EL (cell line): ENCODE measurements at regions not wholly inside any gene's neighbourhood (a gene's known extent, or its start where the extent isn't known, plus 50 kb on each side); places are given as distances from the start of the nearest gene placed in this dataset.
"Not testable (repeated sequence)": the region's sequence is repeated elsewhere in the genome, so short reads cannot be mapped to it uniquely, and the experiment has no call there.

ENCODE experiments used
- DNase-seq: peaks from one replicate; pipeline ENCODE4 v3.0.0-alpha.2; 2016

- DNase-seq: no peak
These were observed 75.0 kb upstream of the ID2 start for GRCh38 chr2:8606649-8607550.

- DNase-seq: peak; percentile 68
These were observed 74.2 kb upstream of the ID2 start for GRCh38 chr2:8607606-8608005.

- DNase-seq: peak; percentile 22
These were observed 73.4 kb upstream of the ID2 start for GRCh38 chr2:8608411-8608954.

- DNase-seq: peak; percentile 37
These were observed 72.5 kb upstream of the ID2 start for GRCh38 chr2:8609357-8609811.

- not testable (repeated sequence) for DNase-seq
These were observed 71.1 kb upstream of the ID2 start for GRCh38 chr2:8610775-8611174.

- DNase-seq: no peak
These were observed 70.6 kb upstream of the ID2 start for GRCh38 chr2:8611246-8611645.

- no peak for DNase-seq
These were observed 70.2 kb upstream of the ID2 start for GRCh38 chr2:8611700-8612099.

- no peak for DNase-seq
These were observed 69.1 kb upstream of the ID2 start for GRCh38 chr2:8612734-8613179.

GRCh38 chr2:8613207-8613999, 68.5 kb upstream of the ID2 start:
- not testable (repeated sequence) for DNase-seq

- DNase-seq: no peak
These were observed 67.2 kb upstream of the ID2 start for GRCh38 chr2:8614646-8615045.

- DNase-seq: no peak
These were observed 66.6 kb upstream of the ID2 start for GRCh38 chr2:8615252-8615575.

- no peak for DNase-seq
These were observed 66.1 kb upstream of the ID2 start for GRCh38 chr2:8615576-8616281.

- no peak for DNase-seq
These were observed 64.8 kb upstream of the ID2 start for GRCh38 chr2:8617048-8617447.

- no peak for DNase-seq
These were observed 64.3 kb upstream of the ID2 start for GRCh38 chr2:8617590-8617989.

- DNase-seq: no peak
These were observed 62.8 kb upstream of the ID2 start for GRCh38 chr2:8619071-8619470.

GRCh38 chr2:8620611-8621382, 61.1 kb upstream of the ID2 start:
- DNase-seq: no peak

- no peak for DNase-seq
These were observed 59.5 kb upstream of the ID2 start for GRCh38 chr2:8622199-8622911.

GRCh38 chr2:8622924-8623465, 58.9 kb upstream of the ID2 start:
- DNase-seq: no peak

GRCh38 chr2:8623576-8623957, 58.3 kb upstream of the ID2 start:
- no peak for DNase-seq

GRCh38 chr2:8623958-8624591, 57.8 kb upstream of the ID2 start:
- no peak for DNase-seq
